GM20000 (cell line): ENCODE measurements at regions not wholly inside any gene's neighbourhood (a gene's known extent, or its start where the extent isn't known, plus 50 kb on each side); places are given as distances from the start of the nearest gene placed in this dataset.

Experiments used
- DNase-seq: peaks from one replicate; pipeline ENCODE4 v3.0.0; 2012; ENCODE audit warnings: low spot score
- TF ChIP-seq, protein P1 (sequence below): IDR thresholded peaks from 2 replicates; pipeline ENCODE4 v1.5.1; 2012; ENCODE audit warnings: mild to moderate bottlenecking, control low read depth; ENCODE audit errors: extremely low read depth, missing control alignments

DNA sequence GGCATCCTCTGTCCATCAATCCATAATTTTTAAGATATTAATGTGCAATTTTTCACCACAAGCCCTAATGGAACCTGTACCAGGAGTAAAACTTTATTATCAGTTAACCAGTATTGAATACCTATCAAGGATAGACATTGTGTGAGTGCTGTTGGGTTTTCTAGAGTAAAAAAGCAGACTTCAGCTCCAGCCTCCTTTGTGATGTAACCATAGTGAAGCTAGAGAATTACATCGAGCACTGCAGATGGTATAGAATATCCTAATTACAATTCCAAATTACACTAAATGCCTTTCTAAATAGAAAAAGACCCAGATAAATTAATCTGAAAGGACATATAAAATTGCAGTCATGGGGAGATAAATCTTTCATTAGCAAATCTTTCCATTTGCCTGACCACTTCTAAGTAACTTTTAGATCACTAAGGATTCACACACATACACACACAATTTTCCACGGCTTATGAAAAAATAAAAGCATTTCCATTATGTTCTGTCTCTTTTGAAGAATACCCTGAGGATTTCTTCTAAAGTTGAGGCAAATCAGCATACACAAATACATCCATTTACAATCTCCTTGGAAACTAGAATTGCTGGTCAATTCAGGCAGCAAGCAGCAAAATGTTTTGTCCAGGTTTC, 117.1 kb upstream of the TANK start:
- DNase-seq = no peak
- TF ChIP-seq, protein P1, sequence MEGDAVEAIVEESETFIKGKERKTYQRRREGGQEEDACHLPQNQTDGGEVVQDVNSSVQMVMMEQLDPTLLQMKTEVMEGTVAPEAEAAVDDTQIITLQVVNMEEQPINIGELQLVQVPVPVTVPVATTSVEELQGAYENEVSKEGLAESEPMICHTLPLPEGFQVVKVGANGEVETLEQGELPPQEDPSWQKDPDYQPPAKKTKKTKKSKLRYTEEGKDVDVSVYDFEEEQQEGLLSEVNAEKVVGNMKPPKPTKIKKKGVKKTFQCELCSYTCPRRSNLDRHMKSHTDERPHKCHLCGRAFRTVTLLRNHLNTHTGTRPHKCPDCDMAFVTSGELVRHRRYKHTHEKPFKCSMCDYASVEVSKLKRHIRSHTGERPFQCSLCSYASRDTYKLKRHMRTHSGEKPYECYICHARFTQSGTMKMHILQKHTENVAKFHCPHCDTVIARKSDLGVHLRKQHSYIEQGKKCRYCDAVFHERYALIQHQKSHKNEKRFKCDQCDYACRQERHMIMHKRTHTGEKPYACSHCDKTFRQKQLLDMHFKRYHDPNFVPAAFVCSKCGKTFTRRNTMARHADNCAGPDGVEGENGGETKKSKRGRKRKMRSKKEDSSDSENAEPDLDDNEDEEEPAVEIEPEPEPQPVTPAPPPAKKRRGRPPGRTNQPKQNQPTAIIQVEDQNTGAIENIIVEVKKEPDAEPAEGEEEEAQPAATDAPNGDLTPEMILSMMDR = no peak

DNA sequence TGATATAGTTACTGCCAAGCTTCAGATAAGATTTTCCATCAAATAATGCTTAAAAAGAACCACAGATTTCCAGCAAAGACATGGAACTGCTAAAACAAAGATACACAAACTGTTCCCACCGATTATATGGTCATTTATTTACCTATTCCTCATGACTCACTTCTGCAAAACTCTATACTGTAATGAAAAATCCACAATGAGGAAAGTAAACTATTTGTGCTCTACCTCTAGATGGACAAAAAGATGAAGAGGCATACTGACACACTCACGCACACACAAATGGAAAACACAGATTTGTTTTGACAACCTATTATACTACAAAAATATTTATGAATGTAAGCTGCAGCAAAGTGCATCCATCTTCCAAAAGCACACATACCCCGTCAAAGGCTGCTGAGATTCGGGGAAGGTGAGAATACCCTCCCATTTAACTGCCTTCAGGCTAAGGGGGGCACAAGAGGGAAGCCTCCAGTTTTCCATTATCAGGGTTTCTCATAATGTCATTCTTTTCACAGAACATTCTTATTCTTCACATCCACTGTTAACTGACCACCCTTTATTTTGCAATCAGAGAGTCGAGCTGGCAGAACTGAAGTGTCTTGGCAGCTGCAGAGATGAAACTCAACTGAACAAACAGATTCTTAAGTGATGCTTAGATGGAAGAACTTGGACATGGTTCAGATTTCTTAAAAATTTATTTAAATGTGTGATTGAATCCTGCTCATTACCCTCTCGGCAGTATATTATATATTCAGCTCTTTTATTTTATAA, 115.9 kb upstream of the TANK start:
- TF ChIP-seq, protein P1 = no peak
- no peak for DNase-seq

DNA sequence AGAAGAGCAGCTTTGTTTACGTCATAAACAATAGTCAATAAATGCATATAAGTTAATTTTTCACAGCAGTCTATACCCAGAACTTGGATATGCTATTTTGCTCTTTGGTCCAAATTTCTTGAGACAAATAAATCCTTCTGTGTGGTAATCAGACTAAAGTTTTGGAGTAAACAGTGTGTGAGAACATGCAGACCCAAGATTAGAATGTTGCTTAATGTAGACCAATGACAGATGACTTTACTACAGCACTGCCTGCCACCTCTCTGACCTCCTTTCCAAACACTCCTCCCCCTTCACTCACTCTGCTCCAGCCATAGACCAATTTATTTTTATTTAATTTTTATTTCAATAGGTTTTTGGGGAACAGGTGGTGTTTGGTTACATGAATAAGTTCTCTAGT, 115.3 kb upstream of the TANK start:
- TF ChIP-seq, protein P1 = no peak
- DNase-seq = no peak

DNA sequence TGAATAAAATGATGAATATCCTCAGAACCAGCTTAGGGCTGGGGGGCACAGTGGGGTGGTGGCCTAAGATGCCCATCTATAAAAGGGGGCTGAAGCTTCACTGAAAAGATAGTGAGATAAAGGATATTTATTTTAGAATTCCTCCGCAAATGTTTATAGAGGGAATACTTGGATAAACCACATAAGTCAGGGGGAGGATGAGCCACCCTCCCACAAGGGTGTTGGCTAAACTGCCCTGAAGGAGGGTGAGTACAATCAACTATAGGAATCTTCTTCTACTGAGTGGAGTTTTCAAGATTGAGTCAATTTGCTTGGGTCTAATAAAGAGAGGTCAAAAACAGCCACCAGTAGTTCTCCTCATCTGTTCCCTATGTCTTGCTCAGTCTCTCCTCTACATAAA, 114.5 kb upstream of the TANK start:
- TF ChIP-seq, protein P1 = no peak
- DNase-seq = no peak

DNA sequence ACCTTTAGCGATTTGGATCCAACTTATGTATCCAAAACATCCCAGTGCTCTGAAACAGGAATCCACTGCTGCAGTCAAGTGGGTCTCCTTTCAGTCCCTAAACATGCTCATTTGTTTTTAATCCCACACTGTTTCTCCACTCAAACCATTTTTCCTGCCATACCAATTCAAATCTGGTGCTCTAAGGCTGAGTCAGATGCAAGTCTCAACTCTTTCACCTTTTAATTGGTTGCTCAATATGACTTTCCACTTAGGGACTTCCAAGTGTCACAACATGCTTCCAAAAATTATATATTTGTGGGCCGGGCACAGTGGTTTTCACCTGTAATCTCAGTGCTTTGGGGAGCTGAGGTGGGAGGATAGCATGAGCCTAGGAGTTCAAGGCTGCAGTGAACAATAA, 113.4 kb upstream of the TANK start:
- DNase-seq = no peak
- TF ChIP-seq, protein P1 = no peak

DNA sequence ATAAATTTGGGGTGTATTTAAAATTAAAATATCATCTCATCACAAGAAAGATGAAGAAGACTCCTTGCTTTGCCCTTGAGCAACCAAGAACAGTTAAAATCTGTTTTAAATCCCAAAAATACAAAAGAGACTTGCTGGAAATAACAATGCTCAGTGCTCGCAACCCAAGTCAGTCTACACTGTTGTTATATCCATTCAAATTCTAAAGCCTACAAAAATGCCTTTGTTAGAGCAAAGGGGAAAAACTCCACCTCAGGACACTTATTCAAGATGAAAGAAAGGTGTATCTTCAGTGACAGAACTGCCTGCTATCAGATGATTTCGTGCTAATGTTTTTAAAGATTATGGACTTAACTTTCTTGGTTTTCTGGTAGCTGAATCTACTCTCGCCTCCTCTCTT, 111.9 kb upstream of the TANK start:
- DNase-seq = no peak
- TF ChIP-seq, protein P1 = no peak

DNA sequence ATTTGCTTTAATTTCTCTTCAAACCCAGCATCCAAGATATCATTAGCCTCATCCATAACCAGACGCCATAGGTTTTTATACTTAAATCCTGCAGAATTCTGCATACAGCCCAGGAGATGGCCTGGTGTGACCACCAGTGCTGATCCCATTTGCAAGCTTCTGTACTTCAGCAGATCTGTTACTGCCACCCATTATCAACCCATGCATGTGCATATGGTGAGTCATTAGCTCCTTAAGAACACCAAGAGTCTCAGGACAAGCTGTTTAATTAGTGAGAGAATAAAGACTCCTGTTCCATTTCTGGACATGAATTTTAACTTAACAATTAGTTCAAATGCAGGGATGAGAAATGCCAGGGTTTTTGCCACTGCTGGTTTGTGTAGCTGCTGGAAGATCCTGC, 110.7 kb upstream of the TANK start:
- no peak for DNase-seq
- TF ChIP-seq, protein P1 = no peak
